IMR-90 (cell line): ENCODE measurements at regions not wholly inside any gene's neighbourhood (a gene's known extent, or its start where the extent isn't known, plus 50 kb on each side); places are given as distances from the start of the nearest gene placed in this dataset.
A peak's percentile ranks its signal among the peaks of the same experiment; 100 is the strongest.

Experiments used
- ATAC-seq: fragments of 200-7000 bp; cut with Tn5 transposase; 2 replicates; pipeline ENCODE4 v1.9.1; 2020; ENCODE audit warnings: low read depth, mild to moderate bottlenecking, moderate library complexity
- BruUV-seq: library from RNA; stranded (reverse); fragments of 400-500 nt; replicated peaks from 2 replicates; lab custom pipeline; 2021; lab: Mats Ljungman, UMichigan
- CTCF ChIA-PET: fragments of 300-600 bp; formaldehyde crosslinking; extraction: SDS; loops from one replicate; lab custom pipeline; 2021; ENCODE audit warnings: antibody characterized with exemption; lab: Yijun Ruan, JAX
- POLR2A ChIA-PET: fragments of 300-600 bp; sonication (Branson Sonifier 250); formaldehyde crosslinking; loops from one replicate; lab custom pipeline; 2022; ENCODE audit warnings: antibody characterized with exemption; ENCODE audit not compliant: unreplicated experiment; lab: Charles Lee
- DNase-seq: peaks from one replicate; pipeline ENCODE4 v3.0.0; 2013
- H2AFZ ChIP-seq: replicated peaks from 2 replicates; pipeline ENCODE3; 2013; ENCODE audit warnings: low read length, mild to moderate bottlenecking; ENCODE audit not compliant: poor library complexity
- H2AK5ac ChIP-seq: 2 replicates; pipeline ENCODE4 v1.6.1; 2013; ENCODE audit warnings: low read depth, low read length, inconsistent platforms
- H2AK9ac ChIP-seq: replicated peaks from 2 replicates; pipeline ENCODE3; 2013; ENCODE audit warnings: mild to moderate bottlenecking, low read depth, low read length, moderate library complexity; ENCODE audit not compliant: poor library complexity
- H2BK120ac ChIP-seq: 2 replicates; pipeline ENCODE4 v1.6.1; 2013; ENCODE audit warnings: low read depth, low read length, inconsistent platforms
- H2BK15ac ChIP-seq: 3 replicates; pipeline ENCODE4 v1.6.1; 2013; ENCODE audit warnings: low read depth, low read length, inconsistent platforms
- H2BK20ac ChIP-seq: 2 replicates; pipeline ENCODE4 v1.6.1; 2013; ENCODE audit warnings: low read depth, mild to moderate bottlenecking, inconsistent platforms, low read length, moderate library complexity
- H2BK5ac ChIP-seq: 2 replicates; pipeline ENCODE4 v1.6.1; 2013; ENCODE audit warnings: mild to moderate bottlenecking, low read depth, low read length, inconsistent platforms; ENCODE audit not compliant: poor library complexity, severe bottlenecking
- H3K14ac ChIP-seq: replicated peaks from 2 replicates; pipeline ENCODE4 v1.6.1; 2013; ENCODE audit warnings: low read depth, low read length, inconsistent platforms
- H3K18ac ChIP-seq: 2 replicates; pipeline ENCODE4 v1.6.1; 2013; ENCODE audit warnings: low read depth, low read length, control low read depth
- H3K23ac ChIP-seq: 2 replicates; pipeline ENCODE4 v1.6.1; 2013; ENCODE audit warnings: low read depth, low read length, inconsistent platforms
- H3K27ac ChIP-seq: 2 replicates; pipeline ENCODE4 v1.5.1; 2013; ENCODE audit warnings: mild to moderate bottlenecking, control low read depth, low read length; ENCODE audit not compliant: insufficient read depth
- H3K27me3 ChIP-seq: 2 replicates; pipeline ENCODE4 v1.6.1; 2013; ENCODE audit warnings: low read length; ENCODE audit not compliant: control insufficient read depth, insufficient read depth
- H3K36me3 ChIP-seq: 2 replicates; pipeline ENCODE4 v1.6.1; 2013; ENCODE audit warnings: low read length, mixed read lengths; ENCODE audit not compliant: control insufficient read depth, insufficient read depth
- H3K4ac ChIP-seq: 2 replicates; pipeline ENCODE4 v1.6.1; 2013; ENCODE audit warnings: low read depth, low read length, inconsistent platforms
- H3K4me1 ChIP-seq: 2 replicates; pipeline ENCODE4 v1.6.1; 2013; ENCODE audit warnings: low read length, mixed read lengths; ENCODE audit not compliant: control insufficient read depth, insufficient read depth
- H3K4me2 ChIP-seq: 2 replicates; pipeline ENCODE4 v1.6.1; 2013; ENCODE audit warnings: low read depth, mild to moderate bottlenecking, control low read depth, low read length, moderate library complexity
- H3K4me3 ChIP-seq: 2 replicates; pipeline ENCODE4 v1.5.1; 2013; ENCODE audit warnings: low read depth, mild to moderate bottlenecking, control low read depth, low read length, moderate library complexity; ENCODE audit not compliant: insufficient read depth
- H3K56ac ChIP-seq: 2 replicates; pipeline ENCODE4 v1.6.1; 2013; ENCODE audit warnings: low read length, inconsistent platforms; ENCODE audit not compliant: insufficient read depth; ENCODE audit errors: extremely low read depth
- H3K79me1 ChIP-seq, 2 experiments: 2 replicates each; pipeline ENCODE4 v1.6.1; 2013; ENCODE audit warnings: low read length in 2 of 2, inconsistent platforms in 1 of 2, low read depth in 1 of 2
- H3K9ac ChIP-seq: 2 replicates; pipeline ENCODE4 v1.6.1; 2013; ENCODE audit warnings: low read depth, low read length, control low read depth
- H3K9me1 ChIP-seq: 2 replicates; pipeline ENCODE4 v1.6.1; 2013; ENCODE audit warnings: low read length, inconsistent platforms; ENCODE audit not compliant: insufficient read depth
- H3K9me3 ChIP-seq: 2 replicates; pipeline ENCODE4 v1.6.1; 2013; ENCODE audit warnings: low read length; ENCODE audit not compliant: control insufficient read depth, insufficient read depth
- H4K20me1 ChIP-seq: 2 replicates; pipeline ENCODE4 v1.6.1; 2013; ENCODE audit warnings: low read length, inconsistent platforms; ENCODE audit not compliant: insufficient read depth
- H4K5ac ChIP-seq: 2 replicates; pipeline ENCODE4 v1.6.1; 2013; ENCODE audit warnings: mild to moderate bottlenecking, low read depth, low read length, control low read depth
- H4K8ac ChIP-seq, 2 experiments: 2 replicates each; pipeline ENCODE4 v1.6.1; 2013; ENCODE audit warnings: low read depth in 2 of 2, low read length in 2 of 2, control low read depth in 1 of 2, inconsistent platforms in 1 of 2
- H4K91ac ChIP-seq: 2 replicates; pipeline ENCODE4 v1.6.1; 2013; ENCODE audit warnings: low read depth, low read length, inconsistent platforms; ENCODE audit not compliant: insufficient read depth
- CEBPB ChIP-seq: IDR thresholded peaks from 2 replicates; pipeline ENCODE4 v1.6.1; 2012; ENCODE audit warnings: low read depth, low read length, improper control_type of control experiment
- CHD1 ChIP-seq: IDR thresholded peaks from 2 replicates; pipeline ENCODE4 v1.6.1; 2012; ENCODE audit warnings: low read depth, low read length, improper control_type of control experiment
- MAFK ChIP-seq: IDR thresholded peaks from 2 replicates; pipeline ENCODE4 v1.6.1; 2012; ENCODE audit warnings: low read depth, low read length, improper control_type of control experiment
- RCOR1 ChIP-seq: IDR thresholded peaks from 2 replicates; pipeline ENCODE4 v1.6.1; 2012; ENCODE audit warnings: mild to moderate bottlenecking, low read length, improper control_type of control experiment; ENCODE audit not compliant: insufficient replicate concordance
- SMC3 ChIP-seq: fragments of 150-350 bp; IDR thresholded peaks from 2 replicates; pipeline ENCODE4 v1.6.1; 2016; ENCODE audit warnings: low read depth, mild to moderate bottlenecking, antibody characterized with exemption, low read length, moderate library complexity
- WGBS, 2 experiments: methylation state at CpG; one replicate each; pipeline versions ENCODE4 v1.1.5 to v1.1.7; 2013; ENCODE audit warnings: missing lambda C conversion rate in 2 of 2; ENCODE audit not compliant: insufficient read length in 1 of 2; ENCODE audit errors: extremely low coverage in 2 of 2; 5-methylcytosine and 5-hydroxymethylcytosine counted together
- dilution Hi-C: fragments of 300-500 bp; cut with HindIII; formaldehyde crosslinking; loops from one replicate; pipeline ENCODE4 v1.14.3; 2018; ENCODE audit warnings: low sequenced_read_pairs; ENCODE audit not compliant: unreplicated experiment
- in situ Hi-C: fragments of 300-500 bp; cut with MboI; formaldehyde crosslinking; loops from 3 replicates; pipeline ENCODE4 v1.14.3; 2019; ENCODE audit warnings: low sequenced_read_pairs, inconsistent platforms, mixed read lengths
- intact Hi-C: fragments of 100-400 bp; cut with micrococcal nuclease; formaldehyde crosslinking; loops from 2 replicates; pipeline ENCODE4 v1.10.0; 2022
- TF ChIP-seq, protein P1 (sequence below): fragments of 150-350 bp; IDR thresholded peaks from 2 replicates; pipeline ENCODE4 v1.6.1; 2016; ENCODE audit warnings: low read depth, mild to moderate bottlenecking, low read length, moderate library complexity, borderline replicate concordance
- TF ChIP-seq, protein P2 (sequence below): fragments of 150-350 bp; IDR thresholded peaks from 2 replicates; pipeline ENCODE4 v1.6.1; 2017; ENCODE audit warnings: mild to moderate bottlenecking, antibody characterized with exemption, low read length, low read depth

GRCh38 chr4:151967074-151967473, 206.3 kb upstream of the GATB start:
- CTCF ChIA-PET: interaction anchor here (1.1 kb wide), 1 partner anchor 15 kb away, joined by 3 read pairs; no protein-coding TSS in a partner anchor
- Histone ChIP-seq H3K14ac (no peak overlapping the region), H2AK5ac (no peak overlapping the region), H3K4me3 (no peak overlapping the region), H3K36me3 (no peaks in the 10 kb centered on the region), H3K18ac (no peak overlapping the region), H4K8ac (no peak overlapping the region), H2AK9ac (no peak overlapping the region), H3K4me2 (no peak overlapping the region), H3K9ac (no peak overlapping the region), H3K27me3 (peaks cover 10% of the 10 kb centered on the region; the same call in 1 of the 2 replicates), H3K4ac (no peak overlapping the region), H2BK15ac (no peak overlapping the region), H2AFZ (no peak overlapping the region), H2BK5ac (no peak overlapping the region), H3K9me1 (no peaks in the 10 kb centered on the region), H4K20me1 (no peaks in the 10 kb centered on the region), H3K9me3 (no peaks in the 10 kb centered on the region), H4K91ac (no peak overlapping the region), H3K4me1 (no peaks in the 10 kb centered on the region), H2BK20ac (no peak overlapping the region), H2BK120ac (no peak overlapping the region), H4K5ac (no peak overlapping the region), H3K27ac (no peak overlapping the region), H3K23ac (no peak overlapping the region), H3K79me1 (no peaks in the 10 kb centered on the region), H3K56ac (no peak overlapping the region)
- intact Hi-C loops: no loop called here
- WGBS, 2 experiments: 40% methylated on average over 2 of the region's 6 CpGs; no CpG with 5 or more reads in 1 of the 2 experiments
- dilution Hi-C loops: no loop called here
- no TSS peak for BruUV-seq
- TF ChIP-seq, protein P1, sequence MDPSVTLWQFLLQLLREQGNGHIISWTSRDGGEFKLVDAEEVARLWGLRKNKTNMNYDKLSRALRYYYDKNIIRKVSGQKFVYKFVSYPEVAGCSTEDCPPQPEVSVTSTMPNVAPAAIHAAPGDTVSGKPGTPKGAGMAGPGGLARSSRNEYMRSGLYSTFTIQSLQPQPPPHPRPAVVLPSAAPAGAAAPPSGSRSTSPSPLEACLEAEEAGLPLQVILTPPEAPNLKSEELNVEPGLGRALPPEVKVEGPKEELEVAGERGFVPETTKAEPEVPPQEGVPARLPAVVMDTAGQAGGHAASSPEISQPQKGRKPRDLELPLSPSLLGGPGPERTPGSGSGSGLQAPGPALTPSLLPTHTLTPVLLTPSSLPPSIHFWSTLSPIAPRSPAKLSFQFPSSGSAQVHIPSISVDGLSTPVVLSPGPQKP: no peak
- TF ChIP-seq CEBPB (0 out of 2 replicates have a peak, but pooled peaks have one; percentile 10), SMC3 (no peak), RCOR1 (no peak), CHD1 (no peak), MAFK (no peak)
- TF ChIP-seq, protein P2, sequence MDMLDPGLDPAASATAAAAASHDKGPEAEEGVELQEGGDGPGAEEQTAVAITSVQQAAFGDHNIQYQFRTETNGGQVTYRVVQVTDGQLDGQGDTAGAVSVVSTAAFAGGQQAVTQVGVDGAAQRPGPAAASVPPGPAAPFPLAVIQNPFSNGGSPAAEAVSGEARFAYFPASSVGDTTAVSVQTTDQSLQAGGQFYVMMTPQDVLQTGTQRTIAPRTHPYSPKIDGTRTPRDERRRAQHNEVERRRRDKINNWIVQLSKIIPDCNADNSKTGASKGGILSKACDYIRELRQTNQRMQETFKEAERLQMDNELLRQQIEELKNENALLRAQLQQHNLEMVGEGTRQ: no peak
- in situ Hi-C loops: no loop called here
- POLR2A ChIA-PET: no interaction called here
- DNase-seq (no peak), ATAC-seq (no peak)
